ENCODE measurements at regions not wholly inside any gene's neighbourhood (a gene's known extent, or its start where the extent isn't known, plus 50 kb on each side); places are given as distances from the start of the nearest gene placed in this dataset.
"Not testable (repeated sequence)": the region's sequence is repeated elsewhere in the genome, so short reads cannot be mapped to it uniquely, and the experiment has no call there.

- DNase-seq, result no peak
These were observed 415.2 kb upstream of the TCF4 start for GRCh38 chr18:56003009-56003719.

- DNase-seq, result no peak
These were observed 413.6 kb upstream of the TCF4 start for GRCh38 chr18:56001576-56001975.

GRCh38 chr18:56000041-56000440 is 412.0 kb upstream of the TCF4 start:
- DNase-seq, result no peak

GRCh38 chr18:55999641-56000040 is 411.6 kb upstream of the TCF4 start:
- no peak for DNase-seq

GRCh38 chr18:55998801-55999385 is 410.9 kb upstream of the TCF4 start:
- no peak for DNase-seq

GRCh38 chr18:55998071-55998522 is 410.1 kb upstream of the TCF4 start:
- no peak for DNase-seq

GRCh38 chr18:55997151-55997561 is 409.2 kb upstream of the TCF4 start:
- DNase-seq, result no peak

- no peak for DNase-seq
These were observed 408.7 kb upstream of the TCF4 start for GRCh38 chr18:55996717-55997116.

- DNase-seq, result no peak
These were observed 402.2 kb upstream of the TCF4 start for GRCh38 chr18:55990186-55990585.

- DNase-seq, result no peak
These were observed 400.5 kb upstream of the TCF4 start for GRCh38 chr18:55988537-55988936.

GRCh38 chr18:55983433-55983832 is 395.4 kb upstream of the TCF4 start:
- DNase-seq, result no peak

GRCh38 chr18:55982992-55983391 is 395.0 kb upstream of the TCF4 start:
- no peak for DNase-seq

- no peak for DNase-seq
These were observed 393.9 kb upstream of the TCF4 start for GRCh38 chr18:55981712-55982475.

- no peak for DNase-seq
These were observed 386.5 kb upstream of the TCF4 start for GRCh38 chr18:55974521-55974920.

GRCh38 chr18:55968550-55968949 is 380.6 kb upstream of the TCF4 start:
- no peak for DNase-seq

GRCh38 chr18:55967019-55967418 is 379.0 kb upstream of the TCF4 start:
- DNase-seq, result no peak

- no peak for DNase-seq
These were observed 376.2 kb upstream of the TCF4 start for GRCh38 chr18:55964171-55964570.

GRCh38 chr18:55953326-55953725 is 365.3 kb upstream of the TCF4 start:
- DNase-seq, result no peak

- DNase-seq, result not testable (repeated sequence)
These were observed 363.7 kb upstream of the TCF4 start for GRCh38 chr18:55951738-55952137.

GRCh38 chr18:55950379-55951166 is 362.6 kb upstream of the TCF4 start:
- DNase-seq, result no peak

- no peak for DNase-seq
These were observed 346.8 kb upstream of the TCF4 start for GRCh38 chr18:55934821-55935220.

GRCh38 chr18:55932675-55933074 is 344.7 kb upstream of the TCF4 start:
- no peak for DNase-seq

- DNase-seq, result no peak
These were observed 339.8 kb upstream of the TCF4 start for GRCh38 chr18:55927831-55928230.
